ENCODE measurements at regions not wholly inside any gene's neighbourhood (a gene's known extent, or its start where the extent isn't known, plus 50 kb on each side); places are given as distances from the start of the nearest gene placed in this dataset.

DNA sequence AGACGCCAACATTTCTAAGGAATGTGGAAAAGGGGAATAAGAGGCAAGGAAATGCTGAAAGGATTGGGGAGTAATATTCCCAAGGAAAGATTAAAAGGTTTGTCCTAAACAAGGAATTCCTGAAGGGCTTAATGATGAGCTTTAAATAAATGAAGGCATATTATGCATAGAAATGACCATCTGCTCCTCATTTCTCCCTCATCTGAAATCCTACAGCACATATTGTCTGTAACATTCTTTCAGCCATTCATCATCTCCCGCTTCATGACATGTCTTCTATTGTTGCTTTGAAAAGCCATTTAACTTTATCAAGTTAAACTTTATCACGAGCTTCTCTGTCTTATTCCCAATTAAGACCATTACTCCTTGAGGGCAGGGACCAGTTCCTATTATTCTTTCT is 608.7 kb upstream of the PLXNA2 start:
- no peak for DNase-seq
- no peak for ATAC-seq (ENCODE audit: insufficient read depth, low read depth)
- no peak for TF ChIP-seq CTCF (IDR thresholded peaks at IDR 0.05; ENCODE audit: borderline replicate concordance, extremely low read depth, low read length, poor library complexity, severe bottlenecking)
- no peak for TF ChIP-seq EZH2 (IDR thresholded peaks at IDR 0.05; ENCODE audit: borderline replicate concordance, low read depth, low read length, severe bottlenecking)
- Histone ChIP-seq H3K4me1 (ENCODE audit: insufficient read depth, low read length) (no peaks in the 10 kb centered on the region), H4K20me1 (ENCODE audit: insufficient read depth, low read length) (no peaks in the 10 kb centered on the region), H3K9ac (ENCODE audit: low read depth, low read length) (no peak overlapping the region), H3K27ac (ENCODE audit: low read length) (no peak overlapping the region), H3K9me3 (ENCODE audit: insufficient read depth, low read length, severe bottlenecking) (no peaks in the 10 kb centered on the region), H3K79me2 (ENCODE audit: insufficient read depth, low read length) (no peaks in the 10 kb centered on the region), H2AFZ (ENCODE audit: low read depth, low read length) (no peak overlapping the region), H3K4me3 (ENCODE audit: low read depth in 1 of 2, low read length in 2 of 2) (no peak overlapping the region), H3K27me3 (ENCODE audit: insufficient read depth, low read length, poor library complexity) (no peaks in the 10 kb centered on the region), H3K36me3 (ENCODE audit: insufficient read depth, low read length) (no peaks in the 10 kb centered on the region), H3K4me2 (ENCODE audit: insufficient read depth, low read length) (no peak overlapping the region)

- no peak for TF ChIP-seq EZH2 (IDR thresholded peaks at IDR 0.05; ENCODE audit: borderline replicate concordance, low read depth, low read length, severe bottlenecking)
- TF ChIP-seq CTCF (IDR thresholded peaks at IDR 0.05; ENCODE audit: borderline replicate concordance, extremely low read depth, low read length, poor library complexity, severe bottlenecking): no peak
- Histone ChIP-seq H2AFZ (ENCODE audit: low read depth, low read length) (no peak overlapping the region), H3K27me3 (ENCODE audit: insufficient read depth, low read length, poor library complexity) (no peaks in the 10 kb centered on the region), H3K27ac (ENCODE audit: low read length) (no peak overlapping the region), H4K20me1 (ENCODE audit: insufficient read depth, low read length) (no peaks in the 10 kb centered on the region), H3K36me3 (ENCODE audit: insufficient read depth, low read length) (no peaks in the 10 kb centered on the region), H3K4me1 (ENCODE audit: insufficient read depth, low read length) (no peaks in the 10 kb centered on the region), H3K4me3 (ENCODE audit: low read depth in 1 of 2, low read length in 2 of 2) (no peak overlapping the region), H3K9ac (ENCODE audit: low read depth, low read length) (no peak overlapping the region), H3K4me2 (ENCODE audit: insufficient read depth, low read length) (no peak overlapping the region), H3K9me3 (ENCODE audit: insufficient read depth, low read length, severe bottlenecking) (no peaks in the 10 kb centered on the region), H3K79me2 (ENCODE audit: insufficient read depth, low read length) (no peaks in the 10 kb centered on the region)
- DNase-seq (no peak), ATAC-seq (ENCODE audit: insufficient read depth, low read depth) (no peak)
Observed at GRCh38 chr1:208855403-208855802, 611.2 kb upstream of the PLXNA2 start.

GRCh38 chr1:208857465-208857864 is 613.3 kb upstream of the PLXNA2 start:
- H3K9ac ChIP-seq (ENCODE audit: low read depth, low read length): no peak overlapping the region
- ATAC-seq (ENCODE audit: insufficient read depth, low read depth) (no peak), DNase-seq (no peak)
- no peak for TF ChIP-seq CTCF (IDR thresholded peaks at IDR 0.05; ENCODE audit: borderline replicate concordance, extremely low read depth, low read length, poor library complexity, severe bottlenecking)
- H3K36me3 ChIP-seq (ENCODE audit: insufficient read depth, low read length): no peaks in the 10 kb centered on the region
- no peak overlapping the region for H2AFZ ChIP-seq (ENCODE audit: low read depth, low read length)
- no peak overlapping the region for H3K27ac ChIP-seq (ENCODE audit: low read length)
- no peaks in the 10 kb centered on the region for H3K27me3 ChIP-seq (ENCODE audit: insufficient read depth, low read length, poor library complexity)
- H3K4me1 ChIP-seq (ENCODE audit: insufficient read depth, low read length): no peaks in the 10 kb centered on the region
- H3K79me2 ChIP-seq (ENCODE audit: insufficient read depth, low read length): no peaks in the 10 kb centered on the region
- H4K20me1 ChIP-seq (ENCODE audit: insufficient read depth, low read length): no peaks in the 10 kb centered on the region
- no peaks in the 10 kb centered on the region for H3K9me3 ChIP-seq (ENCODE audit: insufficient read depth, low read length, severe bottlenecking)
- H3K4me2 ChIP-seq (ENCODE audit: insufficient read depth, low read length): no peak overlapping the region
- no peak overlapping the region for H3K4me3 ChIP-seq (ENCODE audit: low read depth in 1 of 2, low read length in 2 of 2)

DNA sequence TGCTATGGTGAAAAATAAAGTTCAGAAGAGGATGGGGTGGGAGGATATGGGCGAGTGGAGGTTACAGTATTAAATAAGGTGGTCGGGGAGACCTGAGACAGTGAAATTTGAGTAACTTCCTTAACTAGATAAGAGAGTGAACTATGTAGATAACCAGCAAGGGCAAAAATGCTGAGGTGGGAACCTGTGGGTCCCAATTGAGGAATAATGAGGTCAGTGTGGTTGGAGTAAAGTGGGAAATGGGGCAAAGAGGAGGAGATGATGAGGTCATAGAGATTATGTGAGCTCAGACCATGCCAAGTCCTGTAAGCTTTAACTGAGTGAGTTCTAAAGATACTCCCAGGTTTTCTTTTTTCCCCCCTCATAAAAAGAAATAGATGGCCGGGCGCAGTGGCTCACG is 614.6 kb upstream of the PLXNA2 start:
- ATAC-seq (ENCODE audit: insufficient read depth, low read depth) (no peak), DNase-seq (no peak)
- H3K27ac ChIP-seq (ENCODE audit: low read length): no peak overlapping the region
- H3K9me3 ChIP-seq (ENCODE audit: insufficient read depth, low read length, severe bottlenecking): no peaks in the 10 kb centered on the region
- TF ChIP-seq CTCF (IDR thresholded peaks at IDR 0.05; ENCODE audit: borderline replicate concordance, extremely low read depth, low read length, poor library complexity, severe bottlenecking) (no peak), EZH2 (IDR thresholded peaks at IDR 0.05; ENCODE audit: borderline replicate concordance, low read depth, low read length, severe bottlenecking) (no peak)
- H3K4me2 ChIP-seq (ENCODE audit: insufficient read depth, low read length): no peak overlapping the region
- no peak overlapping the region for H3K9ac ChIP-seq (ENCODE audit: low read depth, low read length)
- no peaks in the 10 kb centered on the region for H3K27me3 ChIP-seq (ENCODE audit: insufficient read depth, low read length, poor library complexity)
- no peaks in the 10 kb centered on the region for H3K4me1 ChIP-seq (ENCODE audit: insufficient read depth, low read length)
- no peak overlapping the region for H2AFZ ChIP-seq (ENCODE audit: low read depth, low read length)
- H3K36me3 ChIP-seq (ENCODE audit: insufficient read depth, low read length): no peaks in the 10 kb centered on the region
- no peaks in the 10 kb centered on the region for H3K79me2 ChIP-seq (ENCODE audit: insufficient read depth, low read length)
- H4K20me1 ChIP-seq (ENCODE audit: insufficient read depth, low read length): no peaks in the 10 kb centered on the region
- no peak overlapping the region for H3K4me3 ChIP-seq (ENCODE audit: low read depth in 1 of 2, low read length in 2 of 2)

Measured in DND-41 (cell line).